ENCODE measurements at regions not wholly inside any gene's neighbourhood (a gene's known extent, or its start where the extent isn't known, plus 50 kb on each side); places are given as distances from the start of the nearest gene placed in this dataset.

GRCh38 chr3:28053759-28054158 is 187.7 kb upstream of the CMC1 start:
- TF ChIP-seq, protein P1, sequence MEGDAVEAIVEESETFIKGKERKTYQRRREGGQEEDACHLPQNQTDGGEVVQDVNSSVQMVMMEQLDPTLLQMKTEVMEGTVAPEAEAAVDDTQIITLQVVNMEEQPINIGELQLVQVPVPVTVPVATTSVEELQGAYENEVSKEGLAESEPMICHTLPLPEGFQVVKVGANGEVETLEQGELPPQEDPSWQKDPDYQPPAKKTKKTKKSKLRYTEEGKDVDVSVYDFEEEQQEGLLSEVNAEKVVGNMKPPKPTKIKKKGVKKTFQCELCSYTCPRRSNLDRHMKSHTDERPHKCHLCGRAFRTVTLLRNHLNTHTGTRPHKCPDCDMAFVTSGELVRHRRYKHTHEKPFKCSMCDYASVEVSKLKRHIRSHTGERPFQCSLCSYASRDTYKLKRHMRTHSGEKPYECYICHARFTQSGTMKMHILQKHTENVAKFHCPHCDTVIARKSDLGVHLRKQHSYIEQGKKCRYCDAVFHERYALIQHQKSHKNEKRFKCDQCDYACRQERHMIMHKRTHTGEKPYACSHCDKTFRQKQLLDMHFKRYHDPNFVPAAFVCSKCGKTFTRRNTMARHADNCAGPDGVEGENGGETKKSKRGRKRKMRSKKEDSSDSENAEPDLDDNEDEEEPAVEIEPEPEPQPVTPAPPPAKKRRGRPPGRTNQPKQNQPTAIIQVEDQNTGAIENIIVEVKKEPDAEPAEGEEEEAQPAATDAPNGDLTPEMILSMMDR (IDR thresholded peaks at IDR 0.05; ENCODE audit: low read depth, low read length, missing input control), result no peak
- TF ChIP-seq, protein P2, sequence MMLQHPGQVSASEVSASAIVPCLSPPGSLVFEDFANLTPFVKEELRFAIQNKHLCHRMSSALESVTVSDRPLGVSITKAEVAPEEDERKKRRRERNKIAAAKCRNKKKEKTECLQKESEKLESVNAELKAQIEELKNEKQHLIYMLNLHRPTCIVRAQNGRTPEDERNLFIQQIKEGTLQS (IDR thresholded peaks at IDR 0.05), result no peak
- TF ChIP-seq, protein P3, sequence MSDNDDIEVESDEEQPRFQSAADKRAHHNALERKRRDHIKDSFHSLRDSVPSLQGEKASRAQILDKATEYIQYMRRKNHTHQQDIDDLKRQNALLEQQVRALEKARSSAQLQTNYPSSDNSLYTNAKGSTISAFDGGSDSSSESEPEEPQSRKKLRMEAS (IDR thresholded peaks at IDR 0.05), result no peak
